ENCODE measurements at regions not wholly inside any gene's neighbourhood (a gene's known extent, or its start where the extent isn't known, plus 50 kb on each side); places are given as distances from the start of the nearest gene placed in this dataset.

GRCh38 chr13:38582133-38582532 lies 104.7 kb upstream of the FREM2 start:
- Mint-ChIP-seq H3K4me3 (ENCODE audit: unreplicated experiment) (no peak overlapping the region), H3K27ac (ENCODE audit: unreplicated experiment) (no peak overlapping the region), H3K27me3 (ENCODE audit: unreplicated experiment) (no peaks in the 10 kb centered on the region), H3K9me3 (ENCODE audit: unreplicated experiment) (no peaks in the 10 kb centered on the region), H3K4me1 (ENCODE audit: unreplicated experiment) (no peaks in the 10 kb centered on the region), H3K36me3 (ENCODE audit: low read depth, unreplicated experiment) (no peaks in the 10 kb centered on the region)
- peak; percentile 42 for DNase-seq (ENCODE audit: low spot score)
- TF ChIP-seq CTCF (IDR thresholded peaks at IDR 0.05; ENCODE audit: unreplicated experiment): peak; percentile 36

- TF ChIP-seq CTCF (IDR thresholded peaks at IDR 0.05; ENCODE audit: unreplicated experiment): no peak
- no peak overlapping the region for H3K27ac Mint-ChIP-seq (ENCODE audit: unreplicated experiment)
- H3K27me3 Mint-ChIP-seq (ENCODE audit: unreplicated experiment): no peaks in the 10 kb centered on the region
- H3K9me3 Mint-ChIP-seq (ENCODE audit: unreplicated experiment): no peaks in the 10 kb centered on the region
- no peak overlapping the region for H3K4me3 Mint-ChIP-seq (ENCODE audit: unreplicated experiment)
- no peak for DNase-seq (ENCODE audit: low spot score)
- H3K4me1 Mint-ChIP-seq (ENCODE audit: unreplicated experiment): no peaks in the 10 kb centered on the region
- no peaks in the 10 kb centered on the region for H3K36me3 Mint-ChIP-seq (ENCODE audit: low read depth, unreplicated experiment)
Measured at GRCh38 chr13:38590230-38590629, 96.6 kb upstream of the FREM2 start.

GRCh38 chr13:38590796-38591507 lies 95.9 kb upstream of the FREM2 start:
- no peak for DNase-seq (ENCODE audit: low spot score)
- no peak overlapping the region for H3K27ac Mint-ChIP-seq (ENCODE audit: unreplicated experiment)
- H3K27me3 Mint-ChIP-seq (ENCODE audit: unreplicated experiment): no peaks in the 10 kb centered on the region
- H3K4me1 Mint-ChIP-seq (ENCODE audit: unreplicated experiment): no peaks in the 10 kb centered on the region
- no peak for TF ChIP-seq CTCF (IDR thresholded peaks at IDR 0.05; ENCODE audit: unreplicated experiment)
- no peak overlapping the region for H3K4me3 Mint-ChIP-seq (ENCODE audit: unreplicated experiment)
- H3K9me3 Mint-ChIP-seq (ENCODE audit: unreplicated experiment): no peaks in the 10 kb centered on the region
- H3K36me3 Mint-ChIP-seq (ENCODE audit: low read depth, unreplicated experiment): no peaks in the 10 kb centered on the region

- Mint-ChIP-seq H3K9me3 (ENCODE audit: unreplicated experiment) (no peaks in the 10 kb centered on the region), H3K36me3 (ENCODE audit: low read depth, unreplicated experiment) (no peaks in the 10 kb centered on the region), H3K4me3 (ENCODE audit: unreplicated experiment) (no peak overlapping the region), H3K27ac (ENCODE audit: unreplicated experiment) (no peak overlapping the region), H3K27me3 (ENCODE audit: unreplicated experiment) (peaks cover 2% of the 10 kb centered on the region), H3K4me1 (ENCODE audit: unreplicated experiment) (peaks cover 3% of the 10 kb centered on the region)
- DNase-seq (ENCODE audit: low spot score): no peak
- TF ChIP-seq CTCF (IDR thresholded peaks at IDR 0.05; ENCODE audit: unreplicated experiment): no peak
Measured at GRCh38 chr13:38602266-38602665, 84.6 kb upstream of the FREM2 start.

- Mint-ChIP-seq H3K9me3 (ENCODE audit: unreplicated experiment) (no peaks in the 10 kb centered on the region), H3K4me3 (ENCODE audit: unreplicated experiment) (no peak overlapping the region), H3K4me1 (ENCODE audit: unreplicated experiment) (peaks cover 3% of the 10 kb centered on the region), H3K27ac (ENCODE audit: unreplicated experiment) (no peak overlapping the region), H3K27me3 (ENCODE audit: unreplicated experiment) (peaks cover 2% of the 10 kb centered on the region), H3K36me3 (ENCODE audit: low read depth, unreplicated experiment) (no peaks in the 10 kb centered on the region)
- DNase-seq (ENCODE audit: low spot score): no peak
- no peak for TF ChIP-seq CTCF (IDR thresholded peaks at IDR 0.05; ENCODE audit: unreplicated experiment)
Measured at GRCh38 chr13:38606699-38607535, 80.0 kb upstream of the FREM2 start.
